A549 (cell line): ENCODE measurements at regions not wholly inside any gene's neighbourhood (a gene's known extent, or its start where the extent isn't known, plus 50 kb on each side); places are given as distances from the start of the nearest gene placed in this dataset.

Experiments used
- ATAC-seq, 2 experiments: fragments of 200-7000 bp in 1 of 2; fragments of >200 bp in 1 of 2; cut with Nextera tagmentation in 1 of 2; cut with Tn5 transposase in 1 of 2; 3 replicates each; pipeline versions ENCODE4 v1.8.0 to v1.9.1; 2018 to 2020; ENCODE audit warnings: mild to moderate bottlenecking in 1 of 2, moderate library complexity in 1 of 2
- CTCF ChIA-PET: fragments of 300-600 bp; sonication (Branson Sonifier 250); formaldehyde crosslinking; extraction: SDS; loops from one replicate; lab custom pipeline; 2021; ENCODE audit warnings: antibody characterized with exemption, inconsistent platforms; lab: Yijun Ruan, JAX
- POLR2A ChIA-PET: fragments of 350-600 bp; formaldehyde crosslinking; extraction: SDS; loops from one replicate; lab custom pipeline; 2021; ENCODE audit warnings: antibody characterized with exemption, inconsistent platforms; lab: Yijun Ruan, JAX
- DNase-seq, 2 experiments: peaks; one replicate each; pipeline versions ENCODE4 v3.0.0 to v3.0.0-alpha.2; 2011 to 2016; ENCODE audit warnings: low read depth in 1 of 2, low spot score in 1 of 2
- FAIRE-seq: peaks from 2 replicates; lab custom pipeline; 2011; peaks lifted over from hg19 to GRCh38; lab: Jason Lieb, UNC
- H3K27ac ChIP-seq, 2 experiments: fragments of >200 bp; sonication (Bioruptor Twin); formaldehyde crosslinking; 3 replicates each; pipeline ENCODE4 v1.5.1; 2016 to 2017
- H3K4me1 ChIP-seq: fragments of >200 bp; sonication (Bioruptor Twin); formaldehyde crosslinking; 3 replicates; pipeline ENCODE4 v1.6.1; 2016
- H3K4me2 ChIP-seq: fragments of >200 bp; sonication (Bioruptor Twin); formaldehyde crosslinking; 3 replicates; pipeline ENCODE4 v1.6.1; 2016
- H3K4me3 ChIP-seq: fragments of >200 bp; sonication (Bioruptor Twin); formaldehyde crosslinking; 3 replicates; pipeline ENCODE4 v1.5.1; 2016
- H3K9me3 ChIP-seq: fragments of >200 bp; sonication (Bioruptor Twin); formaldehyde crosslinking; 3 replicates; pipeline ENCODE4 v1.6.1; 2016
- BHLHE40 ChIP-seq: IDR thresholded peaks from 2 replicates; pipeline ENCODE4 v1.6.1; 2012; ENCODE audit warnings: low read depth, low read length, inconsistent platforms
- CBX2 ChIP-seq: fragments of 200-600 bp; sonication (generic); IDR thresholded peaks from 2 replicates; pipeline ENCODE4 v1.6.1; 2016; ENCODE audit warnings: low read depth, mild to moderate bottlenecking, borderline replicate concordance
- CEBPB ChIP-seq, 2 experiments: fragments of >200 bp in 1 of 2; sonication (Bioruptor Twin) in 1 of 2; formaldehyde crosslinking in 1 of 2; IDR thresholded peaks; 2 replicates each; pipeline ENCODE4 v1.6.1; 2012 to 2016
- CHD4 ChIP-seq: fragments of 200-600 bp; sonication (generic); IDR thresholded peaks from 2 replicates; pipeline ENCODE4 v1.6.1; 2016; ENCODE audit warnings: antibody characterized with exemption, mild to moderate bottlenecking, borderline replicate concordance
- EHF ChIP-seq: fragments of 250-450 bp; sonication (Bioruptor Pico); IDR thresholded peaks from 2 replicates; pipeline ENCODE4 v1.5.0; 2020; ENCODE audit warnings: mild to moderate bottlenecking
- EP300 ChIP-seq, 2 experiments: fragments of >200 bp; sonication (Bioruptor Twin); formaldehyde crosslinking; IDR thresholded peaks; 2 replicates in 1 of 2; 3 replicates in 1 of 2; pipeline ENCODE4 v1.6.1; 2016 to 2017
- ESRRA ChIP-seq: fragments of 150-350 bp; IDR thresholded peaks from 2 replicates; pipeline ENCODE4 v1.6.1; 2014; ENCODE audit warnings: mild to moderate bottlenecking, low read length, borderline replicate concordance
- FOSB ChIP-seq: fragments of 250-450 bp; sonication (Bioruptor Pico); IDR thresholded peaks from 2 replicates; pipeline ENCODE4 v1.5.0; 2020; ENCODE audit warnings: mild to moderate bottlenecking, moderate library complexity
- FOXS1 ChIP-seq: fragments of 250-450 bp; sonication (Bioruptor Pico); IDR thresholded peaks from 2 replicates; pipeline ENCODE4 v1.5.0; 2020; ENCODE audit warnings: mild to moderate bottlenecking, moderate library complexity
- GATA3 ChIP-seq: IDR thresholded peaks from 2 replicates; pipeline ENCODE4 v1.6.1; 2012; ENCODE audit warnings: borderline replicate concordance
- HOXA7 ChIP-seq: fragments of 250-450 bp; sonication (Bioruptor Pico); IDR thresholded peaks from 2 replicates; pipeline ENCODE4 v1.5.0; 2020; ENCODE audit warnings: mild to moderate bottlenecking, moderate library complexity
- HOXB13 ChIP-seq: fragments of 250-450 bp; sonication (Bioruptor Pico); IDR thresholded peaks from 2 replicates; pipeline ENCODE4 v1.5.0; 2020; ENCODE audit warnings: low read depth, mild to moderate bottlenecking, moderate library complexity
- JUN ChIP-seq, 2 experiments: fragments of >200 bp; sonication (Bioruptor Twin); formaldehyde crosslinking; IDR thresholded peaks; 2 replicates in 1 of 2; 3 replicates in 1 of 2; pipeline ENCODE4 v1.6.1; 2016 to 2017
- MYC ChIP-seq: IDR thresholded peaks from 2 replicates; pipeline ENCODE4 v1.6.1; 2012; ENCODE audit warnings: mild to moderate bottlenecking, inconsistent platforms, low read length, improper control_type of control experiment, borderline replicate concordance
- NFE2L2 ChIP-seq: fragments of 150-350 bp; conservative IDR thresholded peaks from 2 replicates; pipeline ENCODE4 v1.6.1; 2014; ENCODE audit warnings: low read length
- NPAS2 ChIP-seq: fragments of 250-450 bp; sonication (Bioruptor Pico); IDR thresholded peaks from 2 replicates; pipeline ENCODE4 v1.8.0; 2022; ENCODE audit warnings: mild to moderate bottlenecking, moderate library complexity, borderline replicate concordance
- PHF8 ChIP-seq: fragments of 200-600 bp; sonication (generic); IDR thresholded peaks from 2 replicates; pipeline ENCODE4 v1.6.1; 2016; ENCODE audit warnings: low read depth, mild to moderate bottlenecking, antibody characterized with exemption, moderate library complexity, borderline replicate concordance
- RAD21 ChIP-seq, 2 experiments: fragments of >200 bp in 1 of 2; sonication (Bioruptor Twin) in 1 of 2; formaldehyde crosslinking in 1 of 2; IDR thresholded peaks in 1 of 2; conservative IDR thresholded peaks in 1 of 2; 2 replicates in 1 of 2; 3 replicates in 1 of 2; pipeline ENCODE4 v1.6.1; 2012 to 2018; ENCODE audit warnings: inconsistent platforms in 1 of 2
- RARB ChIP-seq: fragments of 250-450 bp; sonication (Bioruptor Pico); IDR thresholded peaks from 2 replicates; pipeline ENCODE4 v1.8.0; 2021; ENCODE audit warnings: mild to moderate bottlenecking, moderate library complexity
- RFX5 ChIP-seq: fragments of 450-650 bp; IDR thresholded peaks from 2 replicates; pipeline ENCODE4 v1.7.1; 2014; ENCODE audit warnings: antibody characterized with exemption, mild to moderate bottlenecking, moderate library complexity
- RNF2 ChIP-seq: fragments of 200-600 bp; sonication (generic); IDR thresholded peaks from 2 replicates; pipeline ENCODE4 v1.6.1; 2016; ENCODE audit warnings: low read depth, mild to moderate bottlenecking, antibody characterized with exemption, moderate library complexity, borderline replicate concordance
- SREBF2 ChIP-seq: fragments of 450-650 bp; IDR thresholded peaks from 2 replicates; pipeline ENCODE4 v1.6.1; 2014; ENCODE audit warnings: mild to moderate bottlenecking, moderate library complexity
- ZFP36 ChIP-seq: fragments of 450-650 bp; IDR thresholded peaks from 2 replicates; pipeline ENCODE4 v1.6.1; 2014; ENCODE audit warnings: borderline replicate concordance; ENCODE audit not compliant: partially characterized antibody
- ZNF302 ChIP-seq: fragments of 250-450 bp; sonication (Bioruptor Pico); IDR thresholded peaks from 2 replicates; pipeline ENCODE4 v1.9.0; 2021; ENCODE audit warnings: inconsistent platforms, mild to moderate bottlenecking, moderate library complexity
- WGBS: methylation state at CpG from one replicate; pipeline ENCODE4 v1.1.6; 2017; ENCODE audit errors: missing lambda C conversion rate; 5-methylcytosine and 5-hydroxymethylcytosine counted together
- TF ChIP-seq, protein P1 (sequence below): IDR thresholded peaks from 2 replicates; pipeline ENCODE4 v1.6.1; 2012; ENCODE audit warnings: low read depth, borderline replicate concordance

DNA sequence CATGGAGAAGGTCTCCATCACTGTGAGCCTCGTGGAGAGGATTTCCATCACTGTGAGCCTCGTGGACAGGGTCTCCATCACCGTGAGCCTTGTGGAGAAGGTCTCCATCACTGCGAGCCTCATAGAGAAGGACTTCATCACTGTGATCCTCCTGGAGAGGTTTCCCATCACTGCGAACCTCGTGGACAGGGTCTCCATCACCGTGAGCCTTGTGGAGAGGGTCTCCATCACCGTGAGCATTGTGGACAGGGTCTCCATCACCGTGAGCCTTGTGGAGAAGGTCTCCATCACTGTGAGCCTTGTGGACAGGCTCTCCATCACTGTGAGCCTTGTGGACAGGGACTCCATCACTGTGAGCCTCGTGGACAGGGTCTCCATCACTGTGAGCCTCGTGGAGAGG, 140.4 kb downstream of the ERMARD start:
- Histone ChIP-seq H3K4me3 (no peak overlapping the region), H3K27ac (no peak overlapping the region), H3K4me2 (no peak overlapping the region), H3K9me3 (no peaks in the 10 kb centered on the region), H3K4me1 (no peaks in the 10 kb centered on the region)
- no peak for FAIRE-seq
- TF ChIP-seq HOXB13 (CRISPR knock-in tag): no peak
- no peak for TF ChIP-seq NFE2L2
- TF ChIP-seq CEBPB (IDR thresholded peaks at IDR 0.05): no peak
- TF ChIP-seq SREBF2: no peak
- TF ChIP-seq JUN (IDR thresholded peaks at IDR 0.05): no peak
- no peak for TF ChIP-seq NPAS2 (CRISPR knock-in tag)
- TF ChIP-seq ZFP36: no peak
- TF ChIP-seq CBX2: no peak
- TF ChIP-seq MYC: no peak
- TF ChIP-seq RARB (CRISPR knock-in tag): no peak
- TF ChIP-seq FOSB (CRISPR knock-in tag): no peak
- TF ChIP-seq, protein P1, sequence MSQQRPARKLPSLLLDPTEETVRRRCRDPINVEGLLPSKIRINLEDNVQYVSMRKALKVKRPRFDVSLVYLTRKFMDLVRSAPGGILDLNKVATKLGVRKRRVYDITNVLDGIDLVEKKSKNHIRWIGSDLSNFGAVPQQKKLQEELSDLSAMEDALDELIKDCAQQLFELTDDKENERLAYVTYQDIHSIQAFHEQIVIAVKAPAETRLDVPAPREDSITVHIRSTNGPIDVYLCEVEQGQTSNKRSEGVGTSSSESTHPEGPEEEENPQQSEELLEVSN: no peak
- TF ChIP-seq BHLHE40: no peak
- no peak for TF ChIP-seq PHF8
- WGBS: 0% methylated on average over 6 of the region's 11 CpGs
- no peak for DNase-seq
- ChIA-PET POLR2A (no interaction called here), CTCF (no interaction called here)
- no peak for ATAC-seq

GRCh38 chr6:169891421-169891820, 140.0 kb downstream of the ERMARD start:
- TF ChIP-seq CBX2: no peak
- TF ChIP-seq RFX5: no peak
- no peak for TF ChIP-seq JUN (IDR thresholded peaks at IDR 0.05)
- no peak for TF ChIP-seq RNF2
- no peak for TF ChIP-seq HOXA7 (CRISPR knock-in tag)
- no peak for TF ChIP-seq RAD21 (conservative IDR thresholded peaks at IDR 0.05 in 1 of 2, IDR thresholded peaks at IDR 0.05 in 1 of 2)
- no peak for TF ChIP-seq EP300 (IDR thresholded peaks at IDR 0.05)
- TF ChIP-seq MYC: no peak
- Histone ChIP-seq H3K9me3 (no peaks in the 10 kb centered on the region), H3K4me2 (no peak overlapping the region), H3K4me1 (no peaks in the 10 kb centered on the region), H3K27ac (no peak overlapping the region), H3K4me3 (no peak overlapping the region)
- DNase-seq: no peak
- FAIRE-seq: no peak
- ChIA-PET CTCF (no interaction called here), POLR2A (no interaction called here)
- WGBS: 0% methylated on average over 4 of the region's 8 CpGs
- ATAC-seq: no peak

- Histone ChIP-seq H3K4me3 (no peak overlapping the region), H3K4me1 (no peaks in the 10 kb centered on the region), H3K9me3 (no peaks in the 10 kb centered on the region), H3K27ac (no peak overlapping the region), H3K4me2 (no peak overlapping the region)
- TF ChIP-seq FOXS1 (CRISPR knock-in tag) (no peak), EHF (CRISPR knock-in tag) (no peak), ZFP36 (no peak), GATA3 (no peak), ESRRA (no peak), ZNF302 (CRISPR knock-in tag) (no peak), MYC (no peak), CHD4 (no peak), HOXA7 (CRISPR knock-in tag) (no peak)
- no peak for DNase-seq
- POLR2A ChIA-PET: no interaction called here
- WGBS: 1% methylated on average over 7 of the region's 7 CpGs
- no peak for FAIRE-seq
- ATAC-seq: no peak
- CTCF ChIA-PET: no interaction called here
Observed at GRCh38 chr6:169890901-169891300, 139.5 kb downstream of the ERMARD start.
